IPS-NIHi7 (cell line): ENCODE measurements at regions not wholly inside any gene's neighbourhood (a gene's known extent, or its start where the extent isn't known, plus 50 kb on each side); places are given as distances from the start of the nearest gene placed in this dataset.

Source experiments
- DNase-seq: peaks from one replicate; pipeline ENCODE4 v3.0.0; 2012; ENCODE audit warnings: mixed read lengths; ENCODE audit errors: extremely low spot score

DNA sequence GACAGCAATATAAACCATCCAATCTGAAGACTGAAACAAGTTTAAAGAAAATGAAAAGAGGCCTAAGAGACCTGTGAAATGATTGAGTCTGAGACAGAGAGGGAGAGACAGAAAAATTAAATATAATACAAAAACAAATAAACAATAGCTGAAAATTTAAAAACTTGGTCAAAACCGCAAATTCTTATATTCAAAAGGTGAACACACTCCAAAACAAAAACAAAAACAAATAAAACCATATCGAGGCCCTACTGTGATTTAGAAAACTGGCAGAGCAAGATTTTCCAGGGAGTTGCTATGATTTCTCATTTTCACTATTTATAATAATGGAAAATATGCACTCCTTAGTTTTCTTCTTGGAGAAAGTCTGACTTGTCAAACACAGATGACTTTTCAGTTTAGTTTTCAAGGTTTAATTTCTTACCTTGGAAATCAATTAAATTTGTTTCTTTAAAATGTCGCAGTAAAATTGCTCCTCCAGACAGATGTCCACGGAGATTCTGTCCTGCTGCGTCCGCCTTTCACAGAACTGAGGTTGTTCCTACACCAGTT is 1420.3 kb downstream of the UQCRFS1 start:
- no peak for DNase-seq

DNA sequence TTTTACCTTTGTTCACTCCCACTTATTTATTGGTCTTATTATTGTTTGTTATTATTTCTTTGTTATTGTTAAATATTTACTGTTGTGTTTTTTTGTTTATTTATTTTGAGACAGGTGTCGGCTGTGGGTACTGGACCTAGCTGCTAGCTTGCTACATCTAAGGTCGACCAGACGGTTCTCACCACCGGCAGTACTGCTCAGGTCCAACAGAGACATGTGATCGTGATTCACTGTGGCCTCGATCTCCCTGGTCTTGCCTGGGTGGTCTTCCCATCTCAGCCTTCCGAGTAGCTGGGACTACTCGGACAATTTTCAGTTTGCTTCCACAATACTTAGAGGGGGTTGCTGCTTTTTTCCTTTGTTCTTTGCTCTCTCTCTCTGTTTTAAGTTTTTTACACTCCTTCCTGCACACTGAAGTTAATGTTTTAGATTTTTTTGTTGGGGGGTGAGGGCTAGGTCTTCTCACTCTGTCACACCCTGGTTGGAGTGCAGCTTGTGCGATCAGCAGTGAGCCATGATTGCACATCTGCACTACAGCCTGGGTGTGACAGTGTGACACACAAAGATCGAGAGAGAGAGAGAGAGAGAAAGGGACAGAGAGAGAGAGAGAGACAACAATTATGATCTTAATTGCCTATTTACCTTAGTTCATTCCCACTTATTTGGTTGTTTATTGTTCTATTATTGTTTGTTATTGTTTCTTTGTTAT is 1432.4 kb downstream of the UQCRFS1 start:
- DNase-seq, result no peak

DNA sequence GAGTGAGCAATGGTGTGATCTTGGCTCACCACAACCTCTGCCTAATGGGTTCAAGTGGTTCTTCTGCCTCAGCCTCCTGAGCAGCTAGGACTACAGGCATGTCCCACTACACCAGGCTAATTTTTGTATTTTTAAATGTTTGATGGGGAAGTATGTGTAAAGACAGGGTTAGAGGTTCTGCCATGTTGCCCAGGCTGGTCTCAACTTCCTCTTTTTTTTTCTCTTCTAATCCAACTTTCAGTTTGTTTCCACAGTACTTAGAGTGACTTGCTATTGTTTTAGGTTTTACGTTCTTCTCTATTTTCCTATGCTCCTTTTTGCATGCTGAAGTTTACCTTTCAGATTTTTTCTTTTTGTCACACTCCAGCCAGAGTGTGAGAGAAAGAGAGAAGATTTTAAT is 1433.0 kb downstream of the UQCRFS1 start:
- no peak for DNase-seq

DNA sequence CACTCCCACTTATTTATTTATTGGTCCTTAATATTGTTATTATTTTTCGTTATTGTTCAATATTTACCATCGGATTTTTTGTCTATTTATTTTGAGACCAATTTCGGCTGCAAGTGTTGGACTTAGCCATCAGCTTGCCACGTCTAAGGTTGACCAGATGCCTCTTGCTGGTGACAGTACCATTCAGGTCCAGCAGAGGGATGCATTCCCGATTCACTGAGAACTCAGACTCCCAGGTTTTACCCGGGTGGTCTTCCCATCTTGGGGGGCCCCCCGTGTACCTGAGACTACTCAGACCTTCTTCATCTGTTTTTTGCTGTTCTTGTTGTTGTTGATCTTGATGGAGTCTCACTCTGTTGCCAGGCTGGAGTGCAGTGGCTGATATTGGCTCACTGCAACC is 1435.2 kb downstream of the UQCRFS1 start:
- peak; percentile 12 for DNase-seq

DNA sequence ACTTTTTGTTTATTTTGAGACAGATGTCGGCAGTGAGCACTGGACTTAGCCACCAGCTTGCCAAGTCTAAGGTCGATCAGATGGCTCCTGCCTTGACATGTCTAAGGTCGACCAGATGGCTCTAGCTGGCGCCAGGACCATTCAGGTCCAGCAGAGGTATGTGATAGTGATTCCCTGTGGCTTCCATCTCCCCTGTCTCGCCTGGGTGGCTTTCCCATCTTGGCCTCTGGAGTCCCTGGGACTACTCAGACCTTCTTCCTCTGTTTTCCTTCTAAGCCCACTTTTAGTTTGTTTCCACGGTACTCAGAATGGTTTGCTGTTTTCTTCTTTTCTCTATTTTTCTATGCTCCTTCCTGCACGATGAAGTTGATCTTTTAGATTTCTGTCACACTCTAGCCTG is 1435.7 kb downstream of the UQCRFS1 start:
- no peak for DNase-seq

DNA sequence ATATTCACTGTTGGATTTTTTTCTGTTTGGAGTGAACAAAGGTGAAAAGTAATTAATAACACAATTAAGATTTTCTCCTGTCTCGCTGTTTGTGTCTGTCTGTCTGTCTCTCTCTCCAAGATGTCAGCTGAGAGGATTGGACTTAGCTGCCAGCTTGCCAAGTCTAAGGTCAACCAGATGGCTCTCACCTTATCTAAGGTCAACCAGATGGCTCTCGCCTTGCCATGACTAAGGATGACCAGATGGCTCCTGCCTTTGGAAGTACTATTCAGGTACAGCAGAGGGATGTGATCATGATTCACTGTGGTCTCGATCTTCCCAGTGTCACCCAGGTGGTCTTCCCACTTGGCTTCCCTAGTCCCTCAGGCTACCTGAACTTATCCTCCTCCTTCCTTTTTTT is 1436.4 kb downstream of the UQCRFS1 start:
- no peak for DNase-seq

DNA sequence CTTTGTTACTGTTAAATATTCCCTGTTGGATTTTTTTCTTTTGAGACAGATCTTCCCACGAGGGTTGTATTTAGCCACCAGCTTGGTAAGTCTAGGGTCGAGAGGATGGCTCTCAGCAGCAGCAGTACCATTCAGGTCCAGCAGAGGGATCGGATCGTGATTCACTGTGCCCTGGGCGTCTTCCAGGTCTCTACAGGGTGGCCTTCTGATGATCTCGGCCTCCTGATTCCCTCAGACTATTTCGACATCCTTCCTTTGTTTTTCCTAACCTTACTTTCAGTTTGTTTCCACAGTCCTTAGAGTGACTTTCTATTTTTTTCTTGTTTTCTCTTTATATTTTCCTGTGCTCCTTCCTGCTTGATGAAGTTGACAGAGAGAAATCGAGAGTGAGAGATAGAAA is 1436.9 kb downstream of the UQCRFS1 start:
- peak; percentile 26 for DNase-seq

DNA sequence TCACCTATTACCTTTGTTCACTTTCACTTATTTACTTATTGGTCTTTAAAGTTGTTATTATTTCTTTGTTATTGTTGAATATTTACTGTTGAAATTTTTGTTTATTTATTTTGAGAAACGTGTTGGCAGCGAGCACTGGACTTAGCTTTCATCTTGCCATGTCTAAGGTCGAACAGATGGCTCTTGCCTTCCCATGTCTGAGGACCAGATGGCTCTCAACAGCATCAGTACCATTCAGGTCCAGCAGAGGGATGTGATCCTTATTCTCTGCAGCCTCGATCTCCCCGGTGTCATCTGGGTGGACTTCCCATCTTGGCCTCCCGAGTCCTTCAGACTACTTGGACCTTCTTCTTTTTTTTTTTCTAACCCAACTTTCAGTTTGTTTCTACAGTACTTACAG is 1437.6 kb downstream of the UQCRFS1 start:
- no peak for DNase-seq

DNA sequence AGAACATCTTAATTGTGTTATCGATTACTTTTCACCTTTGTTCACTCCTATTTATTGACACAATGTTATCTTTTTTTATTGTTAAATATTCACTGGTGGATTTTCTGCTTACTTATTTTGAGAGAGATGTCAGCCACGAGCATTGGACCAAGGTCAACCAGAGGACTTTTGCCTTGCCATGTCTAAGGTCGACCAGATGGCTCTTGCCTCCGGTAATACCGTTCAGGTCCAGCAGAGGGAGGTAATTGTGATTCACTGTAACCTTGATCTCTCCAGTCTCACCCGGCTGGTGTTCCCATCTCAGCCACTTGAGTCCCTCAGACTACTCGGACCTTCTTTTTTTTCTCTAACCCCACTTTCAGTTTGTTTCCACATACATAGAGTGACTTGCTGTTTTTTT is 1438.1 kb downstream of the UQCRFS1 start:
- peak; percentile 24 for DNase-seq

DNA sequence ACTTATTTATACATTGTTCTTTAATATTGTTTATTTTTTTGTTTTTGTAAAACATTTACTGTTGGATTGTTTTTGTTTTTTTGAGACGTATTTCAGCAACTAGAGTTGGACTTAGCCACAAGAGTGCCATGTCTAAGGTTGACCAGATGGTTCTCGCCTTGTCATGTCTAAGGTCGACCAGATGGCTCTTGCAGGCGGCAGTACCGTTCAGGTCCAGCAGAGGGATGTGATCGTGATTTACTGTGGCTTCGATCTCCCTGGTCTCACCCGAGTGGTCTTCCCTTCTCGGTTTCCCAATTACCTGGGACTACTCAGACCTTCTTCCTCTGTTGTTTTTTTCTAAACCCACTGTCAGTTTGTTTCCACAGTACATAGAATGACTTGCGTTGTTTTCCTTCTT is 1438.6 kb downstream of the UQCRFS1 start:
- peak; percentile 11 for DNase-seq

DNA sequence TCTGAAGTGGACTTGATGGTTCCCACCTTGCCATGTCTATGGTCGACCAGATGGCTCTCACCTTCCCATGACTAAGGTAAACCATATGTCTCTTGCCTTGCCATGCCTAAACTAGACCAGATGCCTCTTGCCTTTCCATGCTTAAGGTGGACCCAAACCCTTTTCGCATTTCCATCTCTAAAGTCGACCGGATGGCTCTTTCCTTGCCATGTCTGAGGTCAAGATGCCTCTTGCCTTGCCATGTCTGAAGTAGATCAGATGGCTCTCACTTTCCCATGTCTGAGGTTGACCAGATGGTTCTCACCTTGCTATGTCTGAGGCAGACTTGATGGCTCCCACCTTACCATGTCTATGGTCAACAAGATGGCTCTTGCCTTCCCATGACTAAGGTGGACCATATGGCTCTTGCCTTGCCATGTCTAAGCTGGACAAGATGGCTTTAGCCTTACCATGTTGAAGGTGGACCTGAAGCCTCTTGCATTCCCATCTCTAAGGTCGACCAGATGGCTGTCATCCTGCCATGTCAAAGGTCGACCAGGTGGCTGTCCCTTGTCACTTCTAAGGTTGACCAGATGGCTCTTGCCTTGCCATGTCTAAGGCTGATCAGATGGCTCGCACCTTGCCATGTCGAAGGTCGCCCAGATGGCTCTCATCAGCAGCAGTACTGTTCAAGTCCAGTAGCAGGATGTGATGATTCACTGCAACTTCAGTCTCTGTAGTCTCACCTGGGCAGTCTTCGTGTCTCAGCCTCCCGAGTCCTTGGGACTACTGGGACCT is 1439.4 kb downstream of the UQCRFS1 start:
- no peak for DNase-seq

DNA sequence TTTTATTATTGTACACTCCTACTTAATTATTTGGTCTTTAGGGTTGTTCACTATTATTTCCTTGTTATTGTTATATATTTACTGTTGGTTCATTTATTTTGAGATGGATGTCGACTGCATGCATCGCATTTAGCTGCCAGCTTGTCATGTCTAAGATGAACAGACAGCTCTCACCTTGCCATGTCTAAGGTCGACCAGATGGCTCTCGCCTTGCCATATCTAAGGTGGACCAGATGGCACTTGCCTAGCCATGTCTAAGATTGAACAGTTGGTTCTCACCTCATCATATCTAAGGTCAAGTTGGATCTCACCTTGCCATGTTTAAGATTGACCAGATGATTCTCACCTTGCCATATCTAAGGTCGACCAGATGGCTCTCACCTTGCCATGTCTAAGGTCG is 1440.9 kb downstream of the UQCRFS1 start:
- DNase-seq, result no peak

DNA sequence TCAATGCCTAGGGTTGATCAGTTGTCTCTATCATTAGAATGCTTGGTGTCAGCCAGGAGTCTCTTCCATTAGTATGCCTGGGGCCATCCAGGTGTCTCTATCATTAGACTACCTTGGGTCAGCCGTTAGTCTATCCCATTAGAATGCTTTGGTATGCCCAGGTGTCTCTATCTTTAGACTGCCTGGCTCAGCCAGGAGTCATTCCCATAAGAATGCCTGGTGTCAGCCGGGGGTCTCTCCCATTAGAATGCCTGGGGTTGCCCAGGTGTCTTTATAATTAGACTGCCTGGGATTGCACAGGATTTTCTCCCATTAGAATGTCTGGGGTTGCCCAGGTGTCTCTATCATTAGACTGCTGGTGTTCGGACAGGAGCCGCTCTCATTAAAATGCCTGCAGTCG is 1442.9 kb downstream of the UQCRFS1 start:
- DNase-seq, result no peak

DNA sequence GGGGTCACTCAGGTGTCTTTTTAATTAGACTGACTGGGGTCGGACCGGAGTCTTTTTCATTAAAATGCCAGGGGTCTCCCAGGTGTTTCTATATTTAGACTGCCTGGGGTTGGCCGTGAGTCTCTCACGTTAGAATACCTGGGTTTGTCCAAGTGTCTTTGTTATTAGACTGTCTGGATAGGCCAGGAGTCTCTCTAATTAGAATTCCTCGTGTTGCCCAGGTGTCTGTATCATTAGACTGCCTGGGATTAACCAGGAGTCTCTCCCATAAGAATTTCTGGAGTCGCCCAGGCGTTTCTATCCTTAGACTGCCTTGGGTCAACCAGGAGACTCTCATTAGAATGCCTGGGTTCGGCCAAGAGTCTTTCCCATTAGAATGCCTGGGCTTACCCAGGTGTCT is 1445.7 kb downstream of the UQCRFS1 start:
- DNase-seq, result no peak

DNA sequence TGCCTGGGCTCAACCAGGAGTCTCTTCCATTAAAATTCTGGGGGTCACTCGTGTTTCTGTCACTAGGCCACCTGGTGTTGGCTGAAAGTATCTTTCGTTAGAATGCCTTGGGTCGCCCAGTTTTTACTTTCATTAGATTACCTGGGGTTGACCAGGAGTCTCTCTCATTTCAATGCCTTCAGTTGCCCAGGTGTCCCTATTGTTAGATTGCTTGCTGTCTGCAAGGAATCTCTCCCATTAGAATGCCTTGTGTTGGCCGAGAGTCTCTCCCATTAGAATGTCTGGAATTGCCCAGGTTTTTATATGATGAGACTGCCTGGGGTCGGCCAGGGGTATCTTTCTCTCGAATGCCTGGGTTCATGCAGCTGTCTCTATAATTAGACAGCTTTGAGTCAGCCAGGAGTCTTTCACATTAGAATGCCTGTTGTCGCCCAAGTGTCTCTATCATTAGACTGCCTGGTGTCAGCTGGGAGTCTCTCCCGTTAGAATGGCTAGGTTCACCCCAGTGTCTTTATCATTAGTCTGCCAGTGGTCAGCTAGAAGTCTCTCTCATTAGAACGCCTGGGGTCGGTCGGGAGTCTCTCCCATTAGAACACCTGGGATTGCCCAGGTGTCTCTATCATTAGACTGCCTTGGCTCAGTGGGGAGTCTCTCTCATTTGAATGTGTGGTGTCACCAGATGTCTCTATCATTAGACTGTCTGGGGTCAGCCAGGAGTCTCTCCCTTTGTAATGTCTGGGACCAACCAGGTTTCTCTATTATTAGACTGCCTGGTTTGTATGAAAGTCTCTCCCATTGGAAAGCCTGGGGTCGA is 1446.8 kb downstream of the UQCRFS1 start:
- DNase-seq, result no peak

DNA sequence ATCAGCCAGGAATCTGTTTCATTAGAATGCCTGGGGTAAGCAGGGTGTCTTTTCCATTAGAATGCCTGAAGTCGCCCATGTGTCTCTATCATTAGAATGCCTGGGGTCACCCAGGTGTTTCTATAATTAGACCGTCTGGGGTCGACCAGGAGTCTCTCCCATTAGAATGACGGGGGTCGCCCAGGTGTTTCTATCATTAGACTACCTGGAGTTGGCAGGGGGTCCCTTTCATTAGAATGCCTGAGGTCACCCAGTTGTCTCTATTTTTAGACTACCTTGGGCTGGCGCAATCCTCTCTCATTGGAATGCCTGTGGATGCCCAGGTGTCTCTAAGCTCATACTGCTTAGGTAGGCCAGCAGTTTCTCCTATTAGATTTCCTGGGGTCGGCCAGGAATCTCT is 1447.6 kb downstream of the UQCRFS1 start:
- DNase-seq, result no peak

DNA sequence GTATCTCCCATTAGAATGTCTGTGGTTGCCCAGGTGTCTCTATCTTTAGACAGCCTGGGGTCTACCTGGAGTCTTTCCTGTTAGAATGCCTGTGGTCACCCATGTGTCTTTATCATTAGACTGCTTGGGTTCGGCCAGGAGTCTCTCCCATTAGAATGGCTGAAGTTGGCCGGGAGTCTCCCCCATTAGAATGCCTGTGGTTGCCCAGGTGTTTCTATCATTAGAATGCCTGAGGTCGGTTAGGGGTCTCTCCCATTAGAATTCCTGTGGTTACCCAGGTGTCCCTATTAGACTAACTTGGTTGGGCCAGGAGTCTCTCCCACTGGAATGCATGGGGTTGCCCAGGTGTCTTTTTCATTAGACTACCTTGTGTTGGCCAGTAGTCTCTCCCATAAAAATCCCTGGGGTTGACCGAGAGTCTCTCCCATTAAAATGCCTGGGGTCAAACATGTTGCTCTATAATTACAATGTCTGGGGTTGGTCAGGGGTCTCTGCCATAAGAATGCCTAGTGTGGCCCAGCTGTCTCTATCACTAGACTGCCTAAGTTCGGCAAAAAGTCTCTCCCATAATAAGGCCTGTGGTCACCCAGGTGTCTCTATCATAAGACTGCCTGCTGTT is 1448.7 kb downstream of the UQCRFS1 start:
- no peak for DNase-seq

DNA sequence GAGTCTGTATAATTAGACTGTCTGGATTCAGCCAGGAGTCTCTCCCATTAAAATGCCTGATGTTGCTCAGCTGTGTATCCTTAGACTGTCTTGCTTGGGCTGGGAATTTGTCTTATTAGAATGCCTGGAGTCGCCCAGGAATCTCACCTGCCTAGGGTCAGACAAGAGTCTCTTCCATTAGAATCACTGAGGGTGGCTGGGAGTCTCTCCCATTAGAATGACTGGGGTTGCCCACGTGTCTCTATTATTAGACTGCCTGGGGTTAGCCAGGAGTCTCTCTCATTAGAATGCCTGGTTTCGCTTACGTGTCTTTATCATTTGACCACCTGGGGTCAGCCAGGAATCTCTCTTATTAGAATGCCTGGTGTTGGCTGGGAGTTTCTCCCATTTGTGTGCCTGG is 1450.0 kb downstream of the UQCRFS1 start:
- no peak for DNase-seq

DNA sequence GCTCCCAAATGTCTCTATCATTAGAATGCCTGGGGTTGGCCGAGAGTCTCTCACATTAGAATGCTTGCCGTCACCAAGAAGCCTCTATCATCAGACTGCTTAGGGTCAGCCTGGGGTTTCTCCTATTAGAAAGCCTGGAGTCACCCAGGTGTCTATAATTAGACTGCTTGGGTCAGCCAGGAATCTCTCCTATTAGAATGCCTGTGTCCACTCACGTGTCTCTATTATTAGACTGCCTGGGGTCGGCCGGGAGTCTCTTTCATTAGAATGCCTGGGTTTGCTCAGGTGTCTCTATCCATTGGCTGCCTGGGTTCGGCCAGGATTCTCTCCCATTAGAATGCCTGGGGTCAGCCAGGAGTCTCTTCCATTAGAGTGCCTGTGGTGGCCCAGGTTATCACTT is 1453.1 kb downstream of the UQCRFS1 start:
- no peak for DNase-seq

DNA sequence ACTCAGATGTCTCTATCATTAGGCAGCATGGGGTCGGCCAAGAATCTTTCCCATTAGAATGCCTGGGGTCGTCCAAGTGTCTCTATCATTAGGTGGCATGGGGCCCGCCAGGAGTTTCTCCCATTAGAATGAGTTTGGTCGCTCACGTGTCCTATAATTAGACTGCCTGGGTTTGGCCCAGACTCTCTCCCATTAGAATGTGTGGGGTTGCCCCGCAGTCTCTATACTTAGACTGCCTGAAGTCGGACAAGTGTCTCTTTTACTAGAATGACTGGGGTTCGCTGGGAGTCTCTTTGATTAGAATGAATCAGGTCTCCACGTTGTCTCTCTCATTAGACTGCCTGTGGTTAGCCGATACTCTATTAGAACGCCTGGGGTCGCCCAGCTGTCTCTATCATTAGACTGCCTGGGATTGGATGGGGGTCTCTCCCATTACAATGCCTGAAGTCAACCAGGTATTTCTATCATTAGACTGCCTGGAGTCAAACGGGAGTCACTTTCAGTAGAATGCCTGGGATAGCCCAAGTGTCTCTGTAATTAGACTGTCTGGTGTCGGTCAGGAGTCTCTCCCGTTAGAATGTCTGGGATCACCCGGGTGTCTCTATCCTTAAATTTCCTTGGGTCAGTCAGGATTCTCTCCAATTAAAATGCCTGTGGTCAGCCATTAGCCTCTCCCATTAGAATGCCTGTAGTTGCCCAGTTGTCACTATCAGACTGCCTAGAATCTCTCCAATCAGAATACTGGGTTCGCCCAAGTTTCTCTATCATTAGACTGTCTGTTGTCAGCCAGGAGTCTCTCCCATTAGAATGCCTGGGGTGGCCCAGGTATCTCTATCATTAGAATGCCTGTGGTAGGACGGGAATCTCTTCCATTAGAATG is 1454.1 kb downstream of the UQCRFS1 start:
- DNase-seq, result no peak

DNA sequence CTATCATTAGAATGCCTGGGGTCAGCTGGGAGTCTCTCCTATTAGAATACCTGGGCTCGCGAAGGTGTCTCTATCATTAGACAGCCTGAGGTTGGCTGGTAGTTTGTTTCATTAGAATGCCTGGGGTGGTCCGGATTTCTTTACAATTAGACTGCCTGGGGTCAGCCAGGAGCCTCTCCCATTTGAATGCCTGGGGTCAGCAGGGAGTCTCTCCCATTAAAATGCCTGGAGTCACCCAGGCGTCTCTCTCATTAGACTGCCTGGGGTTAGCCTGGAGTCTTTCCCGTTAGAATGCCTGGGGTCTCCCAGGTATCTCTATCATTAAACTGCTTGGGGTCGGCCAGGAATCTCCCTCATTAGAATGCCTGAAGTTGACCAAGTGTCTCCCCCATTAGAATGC is 1458.3 kb downstream of the UQCRFS1 start:
- DNase-seq, result no peak
